ENCODE measurements at regions not wholly inside any gene's neighbourhood (a gene's known extent, or its start where the extent isn't known, plus 50 kb on each side); places are given as distances from the start of the nearest gene placed in this dataset.

GRCh38 chr4:73676136-73676535 is 55.9 kb upstream of the RASSF6 start:
- Histone ChIP-seq H3K4me2 (no peak overlapping the region), H3K27ac (ENCODE audit: low read depth in 2 of 2, low read length in 1 of 2) (no peak overlapping the region), H3F3A (replicated peaks; ENCODE audit: insufficient read depth) (peaks cover 24% of the 10 kb centered on the region), H3K9me2 (no peaks in the 10 kb centered on the region), H2AFZ (ENCODE audit: low read depth) (no peak overlapping the region), H4K20me1 (ENCODE audit: insufficient read depth) (no peaks in the 10 kb centered on the region), H3K36me3 (replicated peaks in 1 of 2; ENCODE audit: control insufficient read depth in 1 of 2, insufficient read depth in 2 of 2, low read length in 1 of 2) (no peaks in the 10 kb centered on the region), H3K27me3 (ENCODE audit: insufficient read depth) (no peaks in the 10 kb centered on the region), H3K4me1 (ENCODE audit: control insufficient read depth in 1 of 2, insufficient read depth in 2 of 2, low read depth in 1 of 2, low read length in 1 of 2) (peaks cover 0 to 11% of the 10 kb centered on the region in 2 experiments; a peak in 1 of 4 replicates), H3K9ac (no peak overlapping the region), H3K9me3 (no peaks in the 10 kb centered on the region), H3K4me3 (ENCODE audit: low read depth in 2 of 2, low read length in 1 of 2) (no peak overlapping the region), H3K79me2 (ENCODE audit: insufficient read depth) (no peaks in the 10 kb centered on the region)
- 54% methylated on average over 2 of the region's 2 CpGs for WGBS (ENCODE audit: low lambda C conversion rate)
- ChIA-PET CTCF (interaction anchor here (0.6 to 1.2 kb wide), 2 partner anchors 9 to 648 kb away, joined by 3 read pairs; no protein-coding TSS in a partner anchor), POLR2A (no interaction called here)
- TF ChIP-seq EZH2phosphoT487 (IDR thresholded peaks at IDR 0.05; ENCODE audit: borderline replicate concordance, low read depth): no peak
- TF ChIP-seq GABPA (IDR thresholded peaks at IDR 0.05; ENCODE audit: low read depth): no peak
- TF ChIP-seq CHD2 (IDR thresholded peaks at IDR 0.05; ENCODE audit: low read length, partially characterized antibody): no peak
- no peak for TF ChIP-seq USF2 (IDR thresholded peaks at IDR 0.05; ENCODE audit: borderline replicate concordance, low read depth, low read length)
- TF ChIP-seq GATA2 (CRISPR knock-in tag; IDR thresholded peaks at IDR 0.05): no peak
- no peak for TF ChIP-seq SMC3 (IDR thresholded peaks at IDR 0.05; ENCODE audit: low read depth, low read length)
- TF ChIP-seq PBX3 (IDR thresholded peaks at IDR 0.05): no peak
- no peak for TF ChIP-seq RCOR1 (IDR thresholded peaks at IDR 0.05; ENCODE audit: low read length)
- TF ChIP-seq RXRA (IDR thresholded peaks at IDR 0.05; ENCODE audit: borderline replicate concordance, low read depth): no peak
- no peak for TF ChIP-seq YY1 (IDR thresholded peaks at IDR 0.05; ENCODE audit: low read depth)
- TF ChIP-seq NRF1 (IDR thresholded peaks at IDR 0.05; ENCODE audit: low read depth, low read length): no peak
- no peak for TF ChIP-seq MXI1 (IDR thresholded peaks at IDR 0.05; ENCODE audit: low read depth, low read length)
- TF ChIP-seq ZBTB33 (IDR thresholded peaks at IDR 0.05; ENCODE audit: borderline replicate concordance, low read depth): no peak
- TF ChIP-seq TCF12 (IDR thresholded peaks at IDR 0.05): no peak
- no peak for TF ChIP-seq MEF2A (IDR thresholded peaks at IDR 0.05; ENCODE audit: borderline replicate concordance, low read depth)
- DNase-seq: no peak
